Endothelial cell of umbilical vein (primary cell): ENCODE measurements at regions not wholly inside any gene's neighbourhood (a gene's known extent, or its start where the extent isn't known, plus 50 kb on each side); places are given as distances from the start of the nearest gene placed in this dataset.

Source experiments
- BruUV-seq: library from RNA; stranded (reverse); fragments of 400-500 nt; replicated peaks from 2 replicates; lab custom pipeline; 2021; lab: Mats Ljungman, UMichigan
- CTCF ChIA-PET: fragments of 300-600, 350-600 bp; sonication (Branson Sonifier 250); formaldehyde crosslinking; loops from one replicate; lab custom pipeline; 2021; ENCODE audit warnings: antibody characterized with exemption, inconsistent platforms; lab: Charles Lee
- POLR2A ChIA-PET: fragments of 300-600, 350-600 bp; sonication (Branson Sonifier 250); formaldehyde crosslinking; loops from one replicate; lab custom pipeline; 2021; ENCODE audit warnings: antibody characterized with exemption, inconsistent platforms; lab: Charles Lee
- DNase-seq: peaks from one replicate; pipeline ENCODE4 v3.0.0-alpha.2; 2011; ENCODE audit warnings: low read depth, low spot score
- FAIRE-seq: peaks from 2 replicates; lab custom pipeline; 2011; peaks lifted over from hg19 to GRCh38; lab: Jason Lieb, UNC
- H2AFZ ChIP-seq: 2 replicates; pipeline ENCODE4 v1.6.0; 2012; ENCODE audit warnings: low read depth, low read length, control low read depth, inconsistent platforms
- H3K27ac ChIP-seq: 2 replicates; pipeline ENCODE4 v1.5.1; 2011; ENCODE audit warnings: low read depth, mild to moderate bottlenecking, control low read depth, low read length, moderate library complexity; ENCODE audit not compliant: insufficient read depth
- H3K27me3 ChIP-seq, 2 experiments: 2 replicates each; pipeline versions ENCODE4 v1.6.0 to v1.6.1; 2011; ENCODE audit warnings: low read length in 2 of 2, mixed read lengths in 1 of 2; ENCODE audit not compliant: control insufficient read depth in 2 of 2, insufficient read depth in 2 of 2
- H3K36me3 ChIP-seq, 2 experiments: 2 replicates in 1 of 2; 3 replicates in 1 of 2; pipeline ENCODE4 v1.5.1; 2011; ENCODE audit warnings: low read length in 2 of 2, mild to moderate bottlenecking in 1 of 2, moderate library complexity in 1 of 2; ENCODE audit not compliant: control insufficient read depth in 2 of 2, insufficient read depth in 2 of 2; ENCODE audit errors: extremely low read depth in 1 of 2
- H3K4me1 ChIP-seq: 3 replicates; pipeline ENCODE4 v1.5.1; 2011; ENCODE audit warnings: mild to moderate bottlenecking, low read length; ENCODE audit not compliant: control insufficient read depth, insufficient read depth; ENCODE audit errors: extremely low read depth
- H3K4me2 ChIP-seq: 2 replicates; pipeline ENCODE4 v1.6.1; 2011; ENCODE audit warnings: low read length, control low read depth, mixed read lengths; ENCODE audit not compliant: insufficient read depth
- H3K4me3 ChIP-seq, 3 experiments: fragments of 200-600 bp in 1 of 3; sonication (generic), shearing (Covaris generic) in 1 of 3; replicated peaks in 1 of 3; 2 replicates each; pipeline ENCODE4 v1.5.1; 2011 to 2016; ENCODE audit warnings: control low read depth in 3 of 3, low read length in 3 of 3, mild to moderate bottlenecking in 2 of 3, inconsistent platforms in 1 of 3, low read depth in 1 of 3, moderate library complexity in 1 of 3; ENCODE audit not compliant: insufficient read depth in 1 of 3
- H3K79me2 ChIP-seq: 2 replicates; pipeline ENCODE4 v1.6.0; 2012; ENCODE audit warnings: low read length, inconsistent platforms; ENCODE audit not compliant: control insufficient read depth, insufficient read depth
- H3K9ac ChIP-seq: replicated peaks from 2 replicates; pipeline ENCODE3; 2011; ENCODE audit warnings: low read length, control low read depth; ENCODE audit not compliant: insufficient read depth; ENCODE audit errors: extremely low read depth
- H3K9me1 ChIP-seq: replicated peaks from 3 replicates; pipeline ENCODE4 v1.6.0; 2011; ENCODE audit warnings: mild to moderate bottlenecking, low read length; ENCODE audit not compliant: control insufficient read depth, insufficient read depth; ENCODE audit errors: extremely low read depth
- H3K9me3 ChIP-seq: replicated peaks from 2 replicates; pipeline ENCODE4 v1.5.1; 2012; ENCODE audit warnings: low read length, inconsistent platforms; ENCODE audit not compliant: control insufficient read depth, insufficient read depth
- H4K20me1 ChIP-seq: replicated peaks from 2 replicates; pipeline ENCODE3; 2011; ENCODE audit warnings: mild to moderate bottlenecking, low read length; ENCODE audit not compliant: control insufficient read depth, insufficient read depth; ENCODE audit errors: extremely low read depth
- EZH2 ChIP-seq: IDR thresholded peaks from 2 replicates; pipeline ENCODE4 v1.6.1; 2012; ENCODE audit warnings: borderline replicate concordance, low read depth, mild to moderate bottlenecking, moderate library complexity, low read length, inconsistent platforms; ENCODE audit not compliant: severe bottlenecking
- FOS ChIP-seq: IDR thresholded peaks from 2 replicates; pipeline ENCODE4 v1.6.1; 2011; ENCODE audit warnings: mild to moderate bottlenecking, low read length, moderate library complexity, borderline replicate concordance; ENCODE audit not compliant: insufficient read depth
- GATA2 ChIP-seq: IDR thresholded peaks from 2 replicates; pipeline ENCODE4 v1.7.0; 2011; ENCODE audit warnings: low read depth, mild to moderate bottlenecking, moderate library complexity, mixed read lengths, low read length; ENCODE audit not compliant: insufficient read length, insufficient read depth
- JUN ChIP-seq: IDR thresholded peaks from 2 replicates; pipeline ENCODE4 v1.6.1; 2011; ENCODE audit warnings: borderline replicate concordance, low read depth; ENCODE audit not compliant: insufficient read length, insufficient read depth
- MYC ChIP-seq: IDR thresholded peaks from one replicate; pipeline ENCODE4 v1.6.1; 2011; ENCODE audit warnings: mild to moderate bottlenecking, low read depth, low read length
- POLR2A ChIP-seq: IDR thresholded peaks from 2 replicates; pipeline ENCODE4 v1.6.1; 2012; ENCODE audit warnings: low read depth, mild to moderate bottlenecking, control low read depth, low read length
- POLR2AphosphoS5 ChIP-seq: IDR thresholded peaks from 2 replicates; pipeline ENCODE4 v1.6.1; 2012; ENCODE audit warnings: low read depth, mild to moderate bottlenecking, control low read depth, low read length, moderate library complexity; ENCODE audit not compliant: insufficient read depth
- dilution Hi-C: fragments of 300-500 bp; cut with MboI; formaldehyde crosslinking; loops from one replicate; pipeline ENCODE4 v1.15.0; 2019; ENCODE audit warnings: low sequenced_read_pairs; ENCODE audit not compliant: extremely low pct_ligation_motif_present
- intact Hi-C: fragments of 100-400 bp; cut with micrococcal nuclease; formaldehyde crosslinking; loops from one replicate; pipeline ENCODE4 v1.10.0; 2022
- TF ChIP-seq, protein P1 (sequence below): IDR thresholded peaks from 2 replicates; pipeline ENCODE4 v1.6.1; 2011; ENCODE audit not compliant: insufficient read depth, insufficient read length
- TF ChIP-seq, protein P2 (sequence below), 2 donors: IDR thresholded peaks; 1 replicate in 1 of 2; 2 replicates in 1 of 2; pipeline ENCODE4 v1.5.1; 2011; ENCODE audit warnings: low read length in 2 of 2, mild to moderate bottlenecking in 2 of 2, moderate library complexity in 2 of 2, control low read depth in 1 of 2, inconsistent platforms in 1 of 2, low read depth in 1 of 2; ENCODE audit not compliant: insufficient read depth in 1 of 2; ENCODE audit errors: extremely low read depth in 1 of 2

DNA sequence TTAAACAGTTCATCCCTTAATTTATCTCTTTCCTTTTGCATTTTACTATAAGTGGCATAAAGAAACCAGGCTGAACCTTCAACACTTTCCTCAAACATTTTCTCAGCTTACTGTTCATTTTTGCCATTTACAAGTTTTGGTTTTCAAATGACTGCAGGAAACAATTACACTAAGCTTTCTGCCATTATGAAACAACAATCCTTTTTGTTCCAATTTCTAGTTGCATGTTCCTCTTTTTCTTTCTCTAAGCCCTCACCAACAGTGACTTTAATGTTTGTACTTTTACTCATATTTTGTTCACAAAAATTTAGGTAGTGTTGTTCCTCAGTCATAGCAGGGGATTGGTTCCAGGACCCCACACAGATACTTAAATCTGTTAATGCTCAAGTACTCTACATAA lies 1526.1 kb downstream of the STIM2 start:
- TF ChIP-seq JUN: no peak
- TF ChIP-seq FOS: no peak
- TF ChIP-seq GATA2: no peak
- TF ChIP-seq, protein P1, sequence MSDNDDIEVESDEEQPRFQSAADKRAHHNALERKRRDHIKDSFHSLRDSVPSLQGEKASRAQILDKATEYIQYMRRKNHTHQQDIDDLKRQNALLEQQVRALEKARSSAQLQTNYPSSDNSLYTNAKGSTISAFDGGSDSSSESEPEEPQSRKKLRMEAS: no peak
- no peak for TF ChIP-seq MYC
- TF ChIP-seq POLR2AphosphoS5: no peak
- TF ChIP-seq, protein P2, sequence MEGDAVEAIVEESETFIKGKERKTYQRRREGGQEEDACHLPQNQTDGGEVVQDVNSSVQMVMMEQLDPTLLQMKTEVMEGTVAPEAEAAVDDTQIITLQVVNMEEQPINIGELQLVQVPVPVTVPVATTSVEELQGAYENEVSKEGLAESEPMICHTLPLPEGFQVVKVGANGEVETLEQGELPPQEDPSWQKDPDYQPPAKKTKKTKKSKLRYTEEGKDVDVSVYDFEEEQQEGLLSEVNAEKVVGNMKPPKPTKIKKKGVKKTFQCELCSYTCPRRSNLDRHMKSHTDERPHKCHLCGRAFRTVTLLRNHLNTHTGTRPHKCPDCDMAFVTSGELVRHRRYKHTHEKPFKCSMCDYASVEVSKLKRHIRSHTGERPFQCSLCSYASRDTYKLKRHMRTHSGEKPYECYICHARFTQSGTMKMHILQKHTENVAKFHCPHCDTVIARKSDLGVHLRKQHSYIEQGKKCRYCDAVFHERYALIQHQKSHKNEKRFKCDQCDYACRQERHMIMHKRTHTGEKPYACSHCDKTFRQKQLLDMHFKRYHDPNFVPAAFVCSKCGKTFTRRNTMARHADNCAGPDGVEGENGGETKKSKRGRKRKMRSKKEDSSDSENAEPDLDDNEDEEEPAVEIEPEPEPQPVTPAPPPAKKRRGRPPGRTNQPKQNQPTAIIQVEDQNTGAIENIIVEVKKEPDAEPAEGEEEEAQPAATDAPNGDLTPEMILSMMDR (IDR thresholded peaks at IDR 0.05; ENCODE audit: extremely low read depth in 1 of 2, insufficient read depth in 1 of 2, low read depth in 1 of 2, low read length in 2 of 2): no peak
- TF ChIP-seq EZH2: no peak
- no peak for TF ChIP-seq POLR2A
- ChIA-PET POLR2A (no interaction called here), CTCF (no interaction called here)
- intact Hi-C loops: no loop called here
- no peaks in the 10 kb centered on the region for H3K9me1 ChIP-seq
- H3K36me3 ChIP-seq: no peaks in the 10 kb centered on the region
- no peak overlapping the region for H3K4me2 ChIP-seq
- BruUV-seq: no TSS peak
- H4K20me1 ChIP-seq: no peaks in the 10 kb centered on the region
- no peaks in the 10 kb centered on the region for H3K27me3 ChIP-seq
- no peak overlapping the region for H3K27ac ChIP-seq
- no peaks in the 10 kb centered on the region for H3K79me2 ChIP-seq
- H2AFZ ChIP-seq: no peak overlapping the region
- H3K9me3 ChIP-seq: no peaks in the 10 kb centered on the region
- H3K4me1 ChIP-seq: no peaks in the 10 kb centered on the region
- no peak overlapping the region for H3K4me3 ChIP-seq
- H3K9ac ChIP-seq: no peak overlapping the region
- dilution Hi-C loops: no loop called here
- DNase-seq (no peak), FAIRE-seq (no peak)
